Renal pelvis (tissue), 1 donor: ENCODE measurements at regions not wholly inside any gene's neighbourhood (a gene's known extent, or its start where the extent isn't known, plus 50 kb on each side); places are given as distances from the start of the nearest gene placed in this dataset.
A peak's percentile ranks its signal among the peaks of the same experiment; 100 is the strongest.

Experiments used
- DNase-seq: peaks from one replicate; pipeline ENCODE4 v3.0.0-alpha.2; 2013

DNA sequence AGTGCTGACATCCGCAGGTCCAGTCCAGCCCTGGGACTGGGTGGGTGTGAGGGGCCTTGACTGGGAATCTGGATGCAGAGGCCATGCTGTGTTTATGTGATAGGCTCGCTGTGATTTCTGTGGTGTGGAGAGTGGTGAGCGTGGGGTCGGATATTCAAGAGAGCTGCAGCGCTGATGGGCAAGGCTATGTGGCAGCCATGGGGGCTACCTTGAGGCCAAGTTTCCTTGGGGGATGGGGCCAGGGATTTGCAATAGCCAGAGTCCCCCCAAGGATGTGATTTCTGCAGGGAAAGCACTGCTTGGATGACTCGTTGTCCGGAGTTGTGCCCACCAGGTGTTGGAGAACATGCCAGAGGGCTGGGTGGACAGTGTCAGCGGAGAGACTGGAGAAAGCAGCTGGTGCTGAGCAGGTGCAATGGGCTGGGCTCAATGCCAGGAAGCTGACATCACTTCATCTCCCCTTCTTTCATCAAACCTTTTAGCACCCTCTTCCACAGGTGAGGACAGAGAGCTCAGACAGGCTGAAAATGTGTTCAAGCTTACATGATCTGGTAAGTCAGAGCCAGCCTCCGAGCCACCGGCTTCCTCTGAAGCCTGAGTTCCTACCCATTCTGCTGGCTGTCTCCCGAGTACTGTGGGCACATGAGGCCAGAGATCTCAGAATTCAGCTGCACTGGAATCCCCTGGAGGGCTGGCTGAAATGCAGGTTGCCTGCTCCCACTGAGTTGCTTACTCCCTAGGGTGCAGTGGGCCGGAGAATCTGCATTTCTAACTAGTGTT lies 132.9 kb downstream of the RHOU start:
- no peak for DNase-seq

DNA sequence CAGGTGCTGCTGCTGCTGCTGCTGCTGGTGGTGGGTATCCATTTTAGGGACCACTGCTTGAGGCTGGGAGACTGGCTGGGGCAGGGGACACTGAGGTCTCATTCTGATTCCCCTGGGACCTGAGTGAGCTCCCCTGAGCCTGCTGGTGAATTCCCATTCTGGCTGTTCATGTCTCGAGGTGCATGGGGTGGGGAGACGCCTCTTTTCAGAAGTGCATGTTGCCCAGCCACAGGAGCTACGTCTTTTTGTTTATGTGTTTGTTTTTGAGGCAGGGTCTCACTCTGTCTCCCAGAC lies 133.4 kb downstream of the RHOU start:
- DNase-seq, result no peak

DNA sequence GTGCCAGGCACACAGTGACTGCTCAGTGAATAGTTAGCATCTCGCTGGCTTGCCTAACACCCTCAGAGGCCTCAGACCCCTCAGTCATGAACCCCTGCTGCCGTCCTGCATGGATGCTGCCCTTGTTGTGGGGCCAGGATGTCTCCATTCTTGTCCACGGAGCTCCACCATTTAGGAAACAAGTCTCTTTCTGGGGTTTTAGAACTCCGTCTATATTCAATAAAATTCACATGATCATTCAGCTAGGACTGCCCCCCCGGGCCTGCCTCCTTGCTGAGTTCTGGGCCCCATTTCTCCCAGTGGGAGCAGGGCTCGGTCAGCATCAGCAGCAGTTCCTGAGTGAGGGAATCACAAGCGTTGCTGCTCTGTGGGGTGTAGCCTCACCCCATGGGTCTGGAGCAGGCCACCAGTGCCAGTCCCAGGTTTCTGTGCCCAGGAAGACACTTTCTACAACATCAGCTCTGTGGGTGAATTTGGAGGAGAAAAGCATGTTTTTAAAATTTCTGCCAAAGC lies 134.1 kb downstream of the RHOU start:
- DNase-seq, result no peak

DNA sequence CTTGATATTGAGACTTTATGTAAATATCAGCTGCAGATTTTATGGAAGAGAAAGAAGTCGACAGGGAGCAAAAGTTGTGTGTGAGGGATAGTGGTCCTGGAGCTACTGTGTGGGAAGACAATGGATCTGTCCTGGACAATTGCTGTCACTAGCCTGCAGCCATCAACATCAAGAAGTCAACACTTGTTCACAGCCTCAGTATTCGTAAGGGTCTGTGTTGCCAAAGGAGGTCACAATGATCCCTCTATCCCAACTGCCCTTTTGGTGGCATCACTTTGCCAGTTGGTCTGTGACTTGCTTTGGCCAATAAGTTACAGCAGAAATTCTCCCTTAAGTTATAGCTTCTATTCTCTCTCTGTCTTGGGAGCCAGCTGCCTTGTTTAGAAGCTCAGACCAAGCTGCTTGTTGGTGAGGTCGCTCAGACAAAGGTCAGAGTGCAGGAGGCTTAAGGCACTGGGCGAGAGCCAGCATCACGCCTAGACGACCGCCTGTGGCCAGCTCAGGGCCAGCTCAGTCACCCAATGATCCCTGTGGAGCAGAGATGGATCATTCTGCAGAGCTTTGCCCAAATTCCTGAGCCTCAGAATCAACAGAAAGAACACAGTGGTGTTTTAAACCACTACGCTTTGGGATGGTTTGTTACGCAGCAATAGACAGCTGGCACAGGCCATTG lies 134.9 kb downstream of the RHOU start:
- DNase-seq, result no peak

DNA sequence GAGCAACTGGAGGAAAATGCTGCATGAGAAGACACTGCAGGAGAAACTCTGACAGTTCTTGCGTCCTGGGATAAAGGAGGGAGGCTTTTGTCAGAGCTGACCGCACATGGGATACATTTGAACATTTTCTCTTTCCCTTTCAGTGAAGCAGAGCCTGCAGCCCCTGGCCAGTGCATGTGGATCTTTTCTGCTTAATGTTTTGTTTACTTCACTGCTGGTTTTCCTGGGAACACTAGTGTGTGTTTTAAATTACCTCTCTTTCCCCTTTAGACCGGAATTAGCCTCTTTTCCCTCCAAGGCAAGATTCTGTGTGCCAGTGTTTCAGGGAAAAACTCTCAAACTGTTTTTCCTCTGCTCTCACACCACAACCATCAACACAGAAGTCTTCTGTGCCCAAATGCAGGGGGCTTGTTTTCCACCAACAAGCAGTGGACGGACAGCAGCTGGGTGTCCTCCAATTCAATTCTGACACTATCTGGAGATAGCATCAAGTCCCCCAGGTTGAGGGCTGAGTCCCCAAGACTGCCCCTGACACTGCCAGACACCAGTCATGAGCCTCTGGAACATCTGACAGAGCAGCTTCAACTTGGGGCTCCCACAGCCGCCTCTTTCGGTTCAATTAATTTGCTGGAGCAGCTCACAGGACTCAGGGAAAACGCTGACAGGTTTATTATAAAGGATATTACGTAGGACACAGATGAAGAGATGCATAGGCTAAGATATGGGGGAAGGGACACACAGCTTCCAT lies 136.2 kb downstream of the RHOU start:
- DNase-seq, result peak; percentile 64

DNA sequence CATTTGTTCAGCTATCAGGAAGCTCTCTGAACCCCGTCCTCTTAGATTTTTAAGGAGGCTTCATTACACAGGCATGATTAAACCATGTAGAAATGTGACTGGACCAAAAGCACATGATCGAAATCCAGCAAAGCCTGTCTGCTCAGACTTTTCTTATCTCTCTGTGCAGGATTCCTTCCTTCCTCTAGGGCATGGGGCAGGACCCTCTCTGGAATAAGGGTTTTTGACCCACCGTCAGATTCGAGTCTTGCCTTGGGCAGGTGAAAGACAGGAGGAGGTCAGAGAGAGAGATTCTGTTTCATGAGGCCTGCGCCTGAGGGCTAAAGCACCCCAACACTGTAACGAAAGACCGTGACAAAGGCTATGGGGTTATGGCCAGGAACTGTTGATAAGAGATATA lies 136.8 kb downstream of the RHOU start:
- DNase-seq, result no peak

DNA sequence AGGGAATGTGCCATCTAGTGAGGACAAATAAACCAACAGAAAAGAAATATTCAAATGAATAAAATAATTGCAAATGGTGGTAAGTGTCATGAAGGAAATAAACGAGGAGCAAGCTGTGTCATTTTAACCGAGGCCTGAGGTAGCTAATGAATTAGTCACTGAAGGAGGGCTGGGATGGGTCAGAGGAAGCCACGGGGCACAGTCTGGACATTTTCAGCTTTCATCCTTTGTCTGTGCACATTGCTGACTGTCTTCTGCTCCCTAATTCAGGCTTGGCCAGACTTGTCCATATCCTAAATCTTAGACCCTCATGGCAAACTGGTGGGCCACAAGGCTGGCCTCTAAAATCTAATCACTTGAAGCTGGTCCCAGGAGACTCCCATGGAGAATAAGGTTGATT lies 138.4 kb downstream of the RHOU start:
- no peak for DNase-seq

DNA sequence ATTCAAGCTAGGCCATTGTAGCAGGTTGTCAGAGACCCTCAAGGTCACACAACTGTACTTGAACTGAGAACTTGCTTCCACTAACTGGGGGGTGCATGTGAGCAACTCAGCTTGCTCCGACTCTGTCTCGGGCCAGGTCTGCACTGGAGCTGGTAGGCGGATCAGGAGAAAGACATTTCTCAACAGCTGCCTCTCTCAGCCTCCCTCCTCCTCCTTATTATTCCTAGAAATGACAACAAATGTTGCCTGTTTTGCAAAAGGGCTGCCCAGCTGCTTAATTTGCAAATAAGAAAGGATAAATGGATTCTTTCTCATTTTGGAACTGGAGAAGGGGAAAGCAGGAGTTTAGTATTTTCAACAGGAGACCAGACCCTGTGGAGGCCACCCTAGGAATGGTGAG lies 140.5 kb downstream of the RHOU start:
- no peak for DNase-seq

DNA sequence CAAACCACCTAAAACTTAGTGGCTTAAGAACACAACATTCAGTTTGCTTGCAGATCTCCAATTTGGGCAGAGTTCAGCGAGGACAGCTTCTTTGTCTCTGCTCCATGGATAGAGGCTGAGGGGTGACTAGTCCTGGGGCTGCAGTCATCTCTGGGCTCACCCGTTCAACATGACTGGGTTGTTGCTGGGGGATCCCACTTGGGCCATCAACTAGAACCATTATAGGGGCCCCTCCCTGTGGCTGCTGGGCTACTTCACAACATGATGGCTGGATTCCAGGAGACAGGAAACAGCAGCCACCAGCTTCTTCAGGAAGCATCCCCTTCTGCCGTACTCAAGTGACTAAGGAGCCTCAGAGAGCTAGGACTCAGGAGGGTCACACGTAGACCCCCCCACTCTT lies 140.9 kb downstream of the RHOU start:
- no peak for DNase-seq

DNA sequence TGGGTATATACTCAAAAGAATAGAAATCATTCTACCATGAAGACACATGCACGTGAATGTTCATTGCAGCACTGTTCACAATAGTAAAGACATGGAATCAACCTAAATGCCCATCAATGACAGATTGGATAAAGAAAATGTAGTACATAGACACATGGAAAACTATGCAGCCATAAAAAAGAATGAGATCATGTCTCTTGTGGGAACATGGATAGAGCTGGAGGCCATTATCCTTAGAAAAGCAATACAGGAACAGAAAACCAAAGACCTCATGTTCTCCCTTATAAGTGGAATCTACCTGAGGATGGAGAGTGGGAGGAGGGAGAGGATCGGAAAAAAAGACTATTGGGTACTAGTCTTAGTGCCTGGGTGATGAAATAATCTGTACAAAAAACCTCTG lies 143.9 kb downstream of the RHOU start:
- DNase-seq, result no peak

DNA sequence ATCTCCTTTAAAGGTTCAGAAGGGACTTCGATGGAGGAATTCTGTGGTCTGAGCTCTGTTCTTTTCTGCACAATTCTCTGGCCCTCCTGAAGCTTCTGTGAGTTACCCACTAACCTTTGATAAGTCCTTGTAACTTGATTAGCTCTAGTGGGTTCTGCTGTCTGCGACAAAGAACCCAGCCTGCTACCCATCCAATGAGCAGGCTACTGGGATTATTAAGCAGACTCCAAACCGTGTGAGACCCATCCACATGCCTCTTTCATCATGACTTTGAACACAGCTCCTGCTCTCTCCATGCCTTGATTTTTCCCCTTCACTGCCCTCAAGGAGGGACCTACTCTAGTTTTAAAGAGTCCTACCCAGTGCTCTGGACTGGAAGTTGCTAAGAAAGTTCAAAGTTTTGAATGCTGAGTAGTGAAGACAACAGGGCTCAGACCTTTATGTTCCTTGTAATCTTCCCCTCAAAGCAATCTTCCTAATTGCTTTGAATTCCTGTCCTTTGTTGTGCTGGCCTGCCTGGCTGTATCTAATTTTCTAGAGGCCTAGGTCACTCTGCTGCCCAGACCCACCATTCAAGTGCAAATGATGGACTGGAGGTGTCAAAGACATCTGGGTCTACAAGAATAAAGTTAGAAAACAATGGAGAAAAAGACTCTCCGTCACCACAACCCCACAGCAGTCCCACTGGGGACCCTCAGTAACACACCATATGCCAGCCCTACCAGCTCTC lies 146.9 kb downstream of the RHOU start:
- DNase-seq, result no peak

DNA sequence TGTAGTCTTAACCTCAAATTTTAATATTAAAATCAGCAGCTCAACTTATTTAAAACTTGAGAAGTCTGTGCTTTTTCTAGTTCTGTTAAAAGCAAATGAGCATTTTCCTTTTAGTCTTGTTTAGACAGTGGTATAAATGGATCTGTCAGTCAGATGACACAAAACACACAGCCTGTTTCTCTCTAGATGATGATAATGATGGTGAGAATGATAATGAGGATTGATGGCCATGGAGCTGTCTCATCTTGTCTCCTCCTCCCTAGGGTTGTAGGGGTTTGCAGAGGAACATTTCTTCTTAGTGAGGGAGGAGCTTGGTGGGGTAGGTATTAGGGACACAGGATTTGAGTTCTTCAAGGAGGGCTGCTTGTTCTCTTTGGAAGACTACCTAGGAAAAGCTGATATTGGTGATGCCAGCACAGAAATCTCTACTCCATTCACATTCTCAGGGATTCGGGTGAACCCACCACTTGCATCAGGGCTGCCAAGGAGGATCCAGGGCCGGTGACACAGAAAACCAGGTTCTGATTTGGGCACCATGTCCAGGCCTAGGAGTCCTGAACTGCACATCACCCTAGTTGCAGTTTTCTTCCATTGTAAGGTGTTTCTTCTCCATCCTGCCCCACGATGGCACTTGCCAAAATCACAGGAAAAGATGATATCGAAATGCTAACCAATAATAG lies 147.6 kb downstream of the RHOU start:
- DNase-seq, result no peak

DNA sequence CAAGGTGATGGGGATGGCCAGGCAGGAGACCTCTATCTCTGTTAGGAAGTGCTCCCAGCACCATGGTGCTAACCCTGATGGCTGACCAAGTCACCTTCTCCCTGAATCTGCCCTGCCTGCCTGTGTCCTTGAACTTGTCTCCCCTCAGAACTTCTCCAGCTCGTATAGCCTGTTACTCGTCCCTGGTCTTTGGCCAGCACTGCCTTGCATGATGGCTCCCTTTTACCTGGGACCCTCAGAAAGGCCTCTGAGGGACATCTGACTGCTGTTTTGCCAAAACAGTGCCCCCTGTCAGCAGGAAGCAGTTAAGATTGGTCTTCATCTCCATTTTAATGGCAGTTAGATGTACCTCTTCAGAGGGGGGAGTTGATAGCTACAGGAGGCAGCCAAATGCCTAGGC lies 148.3 kb downstream of the RHOU start:
- DNase-seq, result no peak

DNA sequence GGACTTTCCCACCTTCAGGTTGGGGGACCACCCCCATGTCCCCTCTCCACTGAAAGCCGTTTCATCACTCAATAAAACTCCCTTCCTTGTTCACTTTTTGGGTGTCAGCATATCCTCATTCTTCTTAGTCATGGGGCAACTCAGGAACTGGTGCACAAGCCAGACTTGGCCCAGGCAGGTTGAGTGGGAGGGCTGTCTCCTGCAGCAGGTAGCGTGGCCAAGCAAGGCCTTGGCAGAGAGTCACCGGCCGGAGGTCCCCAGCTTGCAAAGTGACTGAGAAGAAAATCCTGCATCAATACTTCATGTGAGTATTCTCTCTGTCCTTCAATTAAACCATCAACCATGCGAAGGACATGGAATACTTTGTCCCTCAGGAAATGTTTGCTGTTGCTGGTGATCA lies 148.9 kb downstream of the RHOU start:
- DNase-seq, result no peak

DNA sequence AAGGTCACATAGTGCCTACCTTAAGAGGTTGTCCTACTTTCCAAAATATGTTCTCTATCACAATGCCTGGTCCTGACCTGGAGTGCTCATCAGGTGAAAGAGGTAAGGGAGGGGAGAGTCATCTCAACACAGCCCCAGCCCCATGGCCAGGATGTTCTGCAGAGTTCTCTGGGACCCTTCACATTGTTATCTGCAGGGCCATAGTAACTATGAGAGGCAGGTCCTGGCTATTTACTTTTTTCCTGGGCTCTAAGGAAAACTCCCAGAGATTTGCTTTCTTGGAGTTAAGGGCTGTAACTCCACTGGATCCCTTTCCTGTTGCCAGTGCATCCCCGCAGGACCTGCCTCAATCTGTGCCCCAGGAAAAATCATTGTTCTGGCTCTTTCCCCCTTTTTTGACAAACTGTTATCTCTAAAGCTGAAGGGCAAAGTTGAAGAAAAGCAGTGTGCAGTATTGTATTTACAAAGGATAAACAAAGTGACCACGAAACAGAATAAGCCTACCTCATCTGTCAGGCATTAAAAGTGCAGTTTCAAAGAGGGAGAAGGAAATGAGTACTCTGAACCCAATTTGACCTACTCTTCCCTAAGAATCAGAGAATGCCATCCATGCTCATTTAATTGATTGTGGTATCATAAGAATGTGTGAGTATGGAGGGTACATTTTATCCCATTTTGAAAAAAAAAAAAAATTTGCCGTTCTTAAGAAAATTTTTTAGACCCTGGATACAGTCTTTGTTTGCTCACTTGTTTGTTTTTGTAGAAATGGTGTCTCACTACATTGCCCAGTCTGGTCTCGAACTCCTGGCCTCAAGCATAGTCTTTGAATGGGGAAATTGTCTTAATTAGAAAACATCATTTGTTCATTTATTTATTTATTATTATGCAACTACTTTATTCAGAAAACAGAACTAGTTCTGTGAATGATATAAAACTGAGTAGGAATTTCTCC lies 149.6 kb downstream of the RHOU start:
- DNase-seq, result no peak

DNA sequence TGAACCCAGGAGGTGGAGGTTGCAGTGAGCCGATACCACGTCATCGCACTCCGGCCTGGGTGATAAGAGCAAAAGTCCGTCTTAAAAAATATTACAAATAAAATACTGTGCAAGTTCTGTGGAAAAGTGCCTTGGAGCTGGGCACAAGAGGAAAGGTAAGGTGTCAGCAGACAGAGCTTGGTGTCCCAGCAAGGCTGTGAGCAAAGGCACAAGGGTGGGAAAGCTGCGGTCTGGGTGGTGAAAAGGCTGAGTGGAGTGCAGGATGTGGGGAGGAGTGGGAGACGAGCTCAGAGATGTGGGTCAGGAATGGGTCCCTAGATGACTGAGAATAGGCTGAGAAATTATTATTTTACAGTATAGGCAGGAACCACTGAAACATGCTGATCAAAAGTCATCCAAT lies 150.6 kb downstream of the RHOU start:
- no peak for DNase-seq

DNA sequence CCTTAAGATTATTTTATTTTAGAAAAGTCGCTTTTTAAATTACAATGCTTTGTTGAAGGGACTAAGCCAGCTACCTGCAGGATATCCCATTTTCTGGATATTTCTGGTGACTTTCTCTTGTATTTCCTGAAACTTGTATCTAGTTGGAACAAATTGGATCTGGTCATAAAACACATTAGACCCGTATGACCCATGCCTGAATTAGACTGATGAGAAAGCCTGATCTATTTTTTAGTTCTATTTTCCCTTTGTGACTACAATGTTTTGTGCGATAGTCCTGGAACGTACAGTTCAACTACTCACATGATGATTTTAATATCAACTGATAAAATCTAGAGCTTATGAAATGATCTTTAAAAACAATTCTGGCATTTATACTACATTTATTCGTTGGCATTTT lies 151.8 kb downstream of the RHOU start:
- DNase-seq, result no peak

DNA sequence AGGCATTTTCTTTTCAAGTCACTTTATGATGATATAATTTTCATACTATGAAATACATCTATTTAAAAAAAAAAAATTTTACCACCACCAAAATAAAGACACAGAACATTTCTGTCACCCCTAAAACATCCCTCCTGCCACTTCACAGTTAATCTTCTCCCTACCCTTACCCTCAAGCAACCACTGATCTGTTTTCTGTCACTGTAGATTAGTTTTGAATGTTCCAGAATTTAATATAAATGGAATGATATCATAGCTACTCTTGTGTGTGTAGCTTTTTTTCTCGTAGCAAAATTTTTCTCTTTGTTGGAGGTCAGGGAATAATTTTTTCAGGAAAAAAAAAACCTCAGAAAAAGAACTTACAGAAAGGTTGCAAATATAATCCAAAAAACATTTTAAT lies 152.7 kb downstream of the RHOU start:
- DNase-seq, result no peak

DNA sequence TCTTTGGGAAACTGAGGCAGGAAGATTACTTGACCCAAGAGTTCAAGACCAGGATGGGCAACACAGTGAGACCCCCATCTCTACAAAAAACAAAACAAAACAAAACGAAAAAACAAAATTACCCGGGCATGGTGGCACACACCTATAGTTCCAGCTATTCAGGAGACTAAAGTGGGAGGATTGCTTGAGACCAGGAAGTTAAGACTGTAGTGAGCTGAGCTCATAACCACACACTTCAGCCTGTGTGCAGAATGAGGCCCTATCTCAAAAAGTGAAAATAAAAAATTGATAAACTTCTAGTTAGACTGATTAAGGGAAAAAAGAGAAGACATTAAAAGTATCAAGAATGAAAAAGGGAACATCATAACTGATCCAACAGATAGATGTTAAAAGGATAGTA lies 154.0 kb downstream of the RHOU start:
- no peak for DNase-seq

DNA sequence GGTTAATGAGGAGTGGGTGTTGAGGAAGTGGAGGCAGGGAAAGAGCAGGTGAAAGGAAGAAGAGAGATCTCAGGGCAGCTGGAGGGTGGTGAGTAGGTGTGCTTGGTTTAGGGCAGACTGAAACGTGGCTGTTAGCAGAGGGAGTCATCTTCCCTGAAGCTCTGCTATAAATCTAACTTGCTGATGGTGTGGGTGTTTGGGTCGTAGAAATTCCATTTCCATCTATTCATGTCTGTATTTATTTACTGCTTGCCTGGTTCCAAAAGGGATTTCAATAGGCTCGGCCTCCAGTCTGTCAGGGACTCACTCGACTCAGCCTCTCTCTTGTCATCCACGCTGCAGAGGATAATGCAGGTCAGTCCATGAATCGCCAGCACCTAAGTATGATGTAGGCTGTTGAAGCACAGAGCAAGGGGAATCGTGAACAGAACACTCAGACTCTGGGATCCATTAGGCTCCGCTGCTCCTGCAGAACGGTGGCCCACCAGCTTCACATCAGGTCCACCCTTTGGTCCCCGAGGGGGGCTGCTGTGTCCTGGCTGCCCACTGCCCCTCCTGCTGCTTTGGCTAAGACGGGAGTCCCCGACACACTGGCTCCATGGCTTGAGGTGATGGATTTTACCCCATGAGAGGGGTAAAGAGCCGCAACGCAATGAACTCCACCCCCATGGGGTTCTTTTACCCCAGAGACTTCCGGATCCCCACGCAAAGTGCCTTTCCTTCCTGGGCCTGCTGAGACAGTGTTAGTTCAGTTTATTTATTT lies 156.2 kb downstream of the RHOU start:
- DNase-seq, result no peak
